ENCODE measurements at regions not wholly inside any gene's neighbourhood (a gene's known extent, or its start where the extent isn't known, plus 50 kb on each side); places are given as distances from the start of the nearest gene placed in this dataset.

GRCh38 chr11:24372491-24372890 lies 124.4 kb upstream of the LUZP2 start:
- H3K27me3 ChIP-seq (ENCODE audit: control insufficient read depth, insufficient read depth, low read length), result no peaks in the 10 kb centered on the region
- ChIA-PET POLR2A (no interaction called here), CTCF (no interaction called here)
- no peak for DNase-seq (ENCODE audit: low read depth)
- no peak overlapping the region for H3K4me3 ChIP-seq (ENCODE audit: low read depth, low read length)
- no peaks in the 10 kb centered on the region for H3K36me3 ChIP-seq (ENCODE audit: control insufficient read depth, insufficient read depth, low read length)
- no peak for TF ChIP-seq CTCF (IDR thresholded peaks at IDR 0.05; ENCODE audit: insufficient read depth, low read depth, low read length)

- ChIA-PET CTCF (no interaction called here), POLR2A (no interaction called here)
Observed at GRCh38 chr11:24373516-24373915, 123.3 kb upstream of the LUZP2 start.

GRCh38 chr11:24375351-24375750 lies 121.5 kb upstream of the LUZP2 start:
- ChIA-PET CTCF (no interaction called here), POLR2A (no interaction called here)
- no peaks in the 10 kb centered on the region for H3K36me3 ChIP-seq (ENCODE audit: control insufficient read depth, insufficient read depth, low read length)
- no peak overlapping the region for H3K4me3 ChIP-seq (ENCODE audit: low read depth, low read length)
- DNase-seq (ENCODE audit: low read depth), result no peak
- TF ChIP-seq CTCF (IDR thresholded peaks at IDR 0.05; ENCODE audit: insufficient read depth, low read depth, low read length), result no peak
- H3K27me3 ChIP-seq (ENCODE audit: control insufficient read depth, insufficient read depth, low read length), result no peaks in the 10 kb centered on the region

More at GRCh38 chr11:24373516-24373915, 123.3 kb upstream of the LUZP2 start:
- Histone ChIP-seq H3K4me3 (ENCODE audit: low read depth, low read length) (no peak overlapping the region), H3K36me3 (ENCODE audit: control insufficient read depth, insufficient read depth, low read length) (no peaks in the 10 kb centered on the region), H3K27me3 (ENCODE audit: control insufficient read depth, insufficient read depth, low read length) (no peaks in the 10 kb centered on the region)
- DNase-seq (ENCODE audit: low read depth), result no peak
- no peak for TF ChIP-seq CTCF (IDR thresholded peaks at IDR 0.05; ENCODE audit: insufficient read depth, low read depth, low read length)

GRCh38 chr11:24375931-24376330 lies 120.9 kb upstream of the LUZP2 start:
- no peak for DNase-seq (ENCODE audit: low read depth)
- H3K36me3 ChIP-seq (ENCODE audit: control insufficient read depth, insufficient read depth, low read length), result no peaks in the 10 kb centered on the region
- no peak overlapping the region for H3K4me3 ChIP-seq (ENCODE audit: low read depth, low read length)
- H3K27me3 ChIP-seq (ENCODE audit: control insufficient read depth, insufficient read depth, low read length), result no peaks in the 10 kb centered on the region
- ChIA-PET POLR2A (no interaction called here), CTCF (no interaction called here)
- no peak for TF ChIP-seq CTCF (IDR thresholded peaks at IDR 0.05; ENCODE audit: insufficient read depth, low read depth, low read length)

GRCh38 chr11:24383137-24383536 lies 113.7 kb upstream of the LUZP2 start:
- DNase-seq (ENCODE audit: low read depth), result no peak
- Histone ChIP-seq H3K4me3 (ENCODE audit: low read depth, low read length) (no peak overlapping the region), H3K27me3 (ENCODE audit: control insufficient read depth, insufficient read depth, low read length) (no peaks in the 10 kb centered on the region), H3K36me3 (ENCODE audit: control insufficient read depth, insufficient read depth, low read length) (no peaks in the 10 kb centered on the region)
- no peak for TF ChIP-seq CTCF (IDR thresholded peaks at IDR 0.05; ENCODE audit: insufficient read depth, low read depth, low read length)
- ChIA-PET CTCF (no interaction called here), POLR2A (no interaction called here)
